ENCODE measurements at regions not wholly inside any gene's neighbourhood (a gene's known extent, or its start where the extent isn't known, plus 50 kb on each side); places are given as distances from the start of the nearest gene placed in this dataset.

- Histone ChIP-seq H3K4ac (replicated peaks; ENCODE audit: insufficient read length, low read depth, low read length) (no peak overlapping the region), H3K23ac (ENCODE audit: insufficient read length) (no peak overlapping the region), H3K9ac (replicated peaks in 1 of 4; ENCODE audit: extremely low read depth in 1 of 4, low read depth in 3 of 4, low read length in 3 of 4) (no peak overlapping the region), H3K56ac (replicated peaks; ENCODE audit: insufficient read length, low read depth, low read length) (no peak overlapping the region), H4K5ac (ENCODE audit: insufficient read length, low read depth, low read length) (no peak overlapping the region), H2BK5ac (ENCODE audit: low read depth, low read length) (no peak overlapping the region), H3K36me3 (ENCODE audit: control insufficient read depth in 2 of 4, insufficient read depth in 4 of 4, low read length in 3 of 4) (no peaks in the 10 kb centered on the region), H4K8ac (ENCODE audit: extremely low read depth, insufficient read depth, low read length) (no peak overlapping the region), H2AFZ (ENCODE audit: low read length) (no peak overlapping the region), H3K79me1 (ENCODE audit: low read depth, low read length) (no peaks in the 10 kb centered on the region), H3K79me2 (ENCODE audit: control insufficient read depth in 1 of 2, insufficient read depth in 2 of 2, low read length in 2 of 2) (no peaks in the 10 kb centered on the region), H3K4me2 (ENCODE audit: insufficient read depth in 1 of 2, low read depth in 2 of 2, low read length in 2 of 2) (no peak overlapping the region), H3K4me3 (ENCODE audit: extremely low read depth in 1 of 4, insufficient read depth in 2 of 4, low read depth in 3 of 4, low read length in 4 of 4) (no peak overlapping the region), H3K27me3 (replicated peaks in 1 of 4; ENCODE audit: control insufficient read depth in 3 of 4, extremely low read depth in 1 of 4, insufficient read depth in 3 of 4, low read length in 3 of 4) (no peaks in the 10 kb centered on the region), H4K20me1 (replicated peaks in 1 of 2; ENCODE audit: control insufficient read depth in 1 of 2, insufficient read depth in 2 of 2, low read length in 2 of 2) (no peaks in the 10 kb centered on the region), H2BK15ac (ENCODE audit: low read length) (no peak overlapping the region), H3K14ac (ENCODE audit: insufficient read length) (no peak overlapping the region), H3K23me2 (ENCODE audit: low read depth, low read length) (no peaks in the 10 kb centered on the region), H4K91ac (replicated peaks; ENCODE audit: insufficient read length, low read length) (no peak overlapping the region), H2AK5ac (ENCODE audit: low read depth, low read length) (no peak overlapping the region), H3K9me3 (ENCODE audit: insufficient read depth in 2 of 2, low read depth in 1 of 2, low read length in 1 of 2) (no peaks in the 10 kb centered on the region), H3K4me1 (replicated peaks in 1 of 4; ENCODE audit: control insufficient read depth in 3 of 4, insufficient read depth in 4 of 4, low read length in 3 of 4) (no peaks in the 10 kb centered on the region), H2BK20ac (ENCODE audit: low read length) (no peak overlapping the region), H2BK120ac (replicated peaks; ENCODE audit: low read depth, low read length) (no peak overlapping the region), H3K27ac (ENCODE audit: low read depth, low read length) (no peak overlapping the region), H2BK12ac (ENCODE audit: low read depth, low read length) (no peak overlapping the region), H3K18ac (ENCODE audit: extremely low read depth, low read length) (no peak overlapping the region)
- WGBS, 2 experiments (ENCODE audit: extremely low coverage in 1 of 2, insufficient coverage in 1 of 2, insufficient read length in 1 of 2, insufficient replicate concordance in 2 of 2, low coverage in 1 of 2, low lambda C conversion rate in 2 of 2, missing lambda C conversion rate in 1 of 2) = 100% methylated on average over 1 of the region's 1 CpG; no CpG with 5 or more reads in 1 of the 2 experiments
- CTCF ChIA-PET (ENCODE audit: partially characterized antibody) = no interaction called here
- DNase-seq (ENCODE audit: low read depth in 1 of 2, low spot score in 2 of 2) = no peak
- FAIRE-seq = no peak
- POLR2A ChIA-PET (ENCODE audit: partially characterized antibody) = no interaction called here
- TF ChIP-seq SIN3A (conservative IDR thresholded peaks at IDR 0.05 in 1 of 2, IDR thresholded peaks at IDR 0.05 in 1 of 2; ENCODE audit: low read depth in 1 of 2, low read length in 2 of 2) (no peak), MAFK (IDR thresholded peaks at IDR 0.05; ENCODE audit: low read depth, low read length) (no peak), CTBP2 (IDR thresholded peaks at IDR 0.05; ENCODE audit: borderline replicate concordance, insufficient read depth, insufficient read length, low read length) (no peak), GTF2F1 (IDR thresholded peaks at IDR 0.05; ENCODE audit: borderline replicate concordance, low read depth, low read length) (no peak), ZNF274 (IDR thresholded peaks at IDR 0.05; ENCODE audit: borderline replicate concordance, extremely low read depth, low read length) (no peak), KDM5A (IDR thresholded peaks at IDR 0.05; ENCODE audit: low read length) (no peak), TAF7 (optimal IDR thresholded peaks at IDR 0.05; ENCODE audit: borderline replicate concordance, low read depth, low read length) (no peak), SIRT6 (IDR thresholded peaks at IDR 0.05; ENCODE audit: low read length) (no peak), HDAC6 (IDR thresholded peaks at IDR 0.05; ENCODE audit: low read depth, low read length) (no peak), BRCA1 (IDR thresholded peaks at IDR 0.05; ENCODE audit: low read depth, low read length) (no peak), MAX (IDR thresholded peaks at IDR 0.05) (no peak)
Observed at GRCh38 chr1:222299524-222299923, 248.4 kb downstream of the HHIPL2 start.

Measured in H1 (cell line).